Fibroblast of lung (primary cell): ENCODE measurements at regions not wholly inside any gene's neighbourhood (a gene's known extent, or its start where the extent isn't known, plus 50 kb on each side); places are given as distances from the start of the nearest gene placed in this dataset.

ENCODE experiments used
- DNase-seq, 2 donors: peaks; one replicate each; pipeline versions ENCODE4 v3.0.0 to v3.0.0-alpha.2; 2010; ENCODE audit warnings: low read depth in 2 of 2
- H2AFZ ChIP-seq: 2 replicates; pipeline ENCODE4 v1.5.1; 2012; ENCODE audit warnings: low read length, control low read depth, inconsistent platforms
- H3K27ac ChIP-seq: 2 replicates; pipeline ENCODE4 v1.5.1; 2011; ENCODE audit warnings: low read length, control low read depth; ENCODE audit not compliant: insufficient read depth
- H3K27me3 ChIP-seq: 2 replicates; pipeline ENCODE4 v1.5.1; 2011; ENCODE audit warnings: mild to moderate bottlenecking, low read length; ENCODE audit not compliant: control insufficient read depth, insufficient read depth
- H3K36me3 ChIP-seq: 2 replicates; pipeline ENCODE4 v1.5.1; 2011; ENCODE audit warnings: low read length; ENCODE audit not compliant: control insufficient read depth, insufficient read depth
- H3K4me1 ChIP-seq: 2 replicates; pipeline ENCODE4 v1.5.1; 2011; ENCODE audit warnings: low read length; ENCODE audit not compliant: control insufficient read depth, insufficient read depth; ENCODE audit errors: extremely low read depth
- H3K4me2 ChIP-seq: 2 replicates; pipeline ENCODE4 v1.5.1; 2011; ENCODE audit warnings: low read length, control low read depth; ENCODE audit not compliant: insufficient read depth; ENCODE audit errors: extremely low read depth
- H3K4me3 ChIP-seq, 4 experiments: fragments of 200-600 bp in 1 of 4; sonication (generic) in 1 of 4; replicated peaks in 1 of 4; 2 replicates each; pipeline ENCODE4 v1.5.1; 2011 to 2016; ENCODE audit warnings: low read length in 4 of 4, low read depth in 3 of 4, mild to moderate bottlenecking in 3 of 4, control low read depth in 2 of 4, inconsistent platforms in 1 of 4, mixed read lengths in 1 of 4; ENCODE audit not compliant: insufficient read depth in 1 of 4; ENCODE audit errors: control extremely low read depth in 1 of 4
- H3K79me2 ChIP-seq: 2 replicates; pipeline ENCODE4 v1.5.1; 2012; ENCODE audit warnings: mild to moderate bottlenecking, low read length, inconsistent platforms; ENCODE audit not compliant: control insufficient read depth, insufficient read depth
- H3K9ac ChIP-seq: 2 replicates; pipeline ENCODE4 v1.5.1; 2011; ENCODE audit warnings: mild to moderate bottlenecking, low read length, control low read depth; ENCODE audit not compliant: insufficient read depth
- H3K9me3 ChIP-seq: 2 replicates; pipeline ENCODE4 v1.5.1; 2012; ENCODE audit warnings: low read depth, low read length; ENCODE audit not compliant: control insufficient read depth, insufficient read depth
- H4K20me1 ChIP-seq: 2 replicates; pipeline ENCODE4 v1.5.1; 2011; ENCODE audit warnings: low read length; ENCODE audit not compliant: control insufficient read depth, insufficient read depth; ENCODE audit errors: extremely low read depth
- EZH2 ChIP-seq: IDR thresholded peaks from 2 replicates; pipeline ENCODE4 v1.5.1; 2012; ENCODE audit warnings: low read length, control low read depth, mild to moderate bottlenecking; ENCODE audit errors: missing control alignments
- TF ChIP-seq, protein P1 (sequence below), 2 donors: IDR thresholded peaks in 1 of 2; conservative IDR thresholded peaks in 1 of 2; 1 replicate in 1 of 2; 2 replicates in 1 of 2; pipeline ENCODE4 v1.5.1; 2011 to 2012; ENCODE audit warnings: low read length in 2 of 2, control low read depth in 1 of 2, inconsistent platforms in 1 of 2, low read depth in 1 of 2, mild to moderate bottlenecking in 1 of 2

DNA sequence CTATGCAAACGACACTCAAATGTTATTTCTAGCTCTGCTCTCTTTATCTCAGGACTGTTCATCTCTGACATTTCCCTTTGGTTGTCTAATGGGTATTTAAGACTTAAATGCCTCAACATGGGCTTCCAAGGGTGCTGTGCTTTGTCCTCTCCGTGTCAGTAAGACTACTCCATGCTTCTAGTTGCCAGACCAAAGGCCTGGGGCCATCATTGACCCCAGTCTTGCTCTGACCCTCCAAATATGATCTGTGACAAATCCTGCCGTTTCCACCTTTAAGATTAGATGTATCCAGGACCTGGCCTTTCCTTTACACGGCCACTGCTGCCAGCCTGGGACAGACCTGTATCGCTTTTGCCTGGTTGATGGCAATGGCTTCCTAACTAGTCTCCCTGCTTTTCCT, 126.3 kb upstream of the DYRK2 start:
- H3K9ac ChIP-seq, result no peak overlapping the region
- no peaks in the 10 kb centered on the region for H4K20me1 ChIP-seq
- H3K4me1 ChIP-seq, result no peaks in the 10 kb centered on the region
- DNase-seq, result no peak
- H3K4me2 ChIP-seq, result no peak overlapping the region
- TF ChIP-seq, protein P1, sequence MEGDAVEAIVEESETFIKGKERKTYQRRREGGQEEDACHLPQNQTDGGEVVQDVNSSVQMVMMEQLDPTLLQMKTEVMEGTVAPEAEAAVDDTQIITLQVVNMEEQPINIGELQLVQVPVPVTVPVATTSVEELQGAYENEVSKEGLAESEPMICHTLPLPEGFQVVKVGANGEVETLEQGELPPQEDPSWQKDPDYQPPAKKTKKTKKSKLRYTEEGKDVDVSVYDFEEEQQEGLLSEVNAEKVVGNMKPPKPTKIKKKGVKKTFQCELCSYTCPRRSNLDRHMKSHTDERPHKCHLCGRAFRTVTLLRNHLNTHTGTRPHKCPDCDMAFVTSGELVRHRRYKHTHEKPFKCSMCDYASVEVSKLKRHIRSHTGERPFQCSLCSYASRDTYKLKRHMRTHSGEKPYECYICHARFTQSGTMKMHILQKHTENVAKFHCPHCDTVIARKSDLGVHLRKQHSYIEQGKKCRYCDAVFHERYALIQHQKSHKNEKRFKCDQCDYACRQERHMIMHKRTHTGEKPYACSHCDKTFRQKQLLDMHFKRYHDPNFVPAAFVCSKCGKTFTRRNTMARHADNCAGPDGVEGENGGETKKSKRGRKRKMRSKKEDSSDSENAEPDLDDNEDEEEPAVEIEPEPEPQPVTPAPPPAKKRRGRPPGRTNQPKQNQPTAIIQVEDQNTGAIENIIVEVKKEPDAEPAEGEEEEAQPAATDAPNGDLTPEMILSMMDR (conservative IDR thresholded peaks at IDR 0.05 in 1 of 2, IDR thresholded peaks at IDR 0.05 in 1 of 2; ENCODE audit: low read depth in 1 of 2, low read length in 2 of 2), result no peak
- no peak for TF ChIP-seq EZH2
- no peaks in the 10 kb centered on the region for H3K9me3 ChIP-seq
- no peaks in the 10 kb centered on the region for H3K36me3 ChIP-seq
- no peaks in the 10 kb centered on the region for H3K27me3 ChIP-seq
- no peak overlapping the region for H2AFZ ChIP-seq
- no peak overlapping the region for H3K27ac ChIP-seq
- H3K4me3 ChIP-seq, result no peak overlapping the region
- H3K79me2 ChIP-seq, result no peaks in the 10 kb centered on the region

DNA sequence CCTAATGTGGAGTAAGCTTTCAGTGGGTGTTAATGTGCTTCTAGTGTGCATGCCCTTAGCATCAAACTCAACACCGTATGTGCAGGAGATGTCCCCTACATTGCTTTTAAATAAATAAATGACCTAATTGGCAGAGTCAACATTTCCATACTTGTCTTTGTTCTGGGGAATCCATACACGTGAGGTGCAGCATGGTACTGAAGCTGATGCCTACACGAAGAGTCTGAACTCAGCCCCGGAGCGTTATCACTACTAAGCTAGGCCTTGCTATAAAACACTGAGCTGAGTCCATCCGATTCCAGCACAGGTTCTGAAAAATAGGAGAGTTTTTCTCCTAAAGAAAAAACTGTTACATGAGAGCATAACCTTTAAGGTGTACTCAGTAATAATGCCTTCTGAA, 125.0 kb upstream of the DYRK2 start:
- no peak overlapping the region for H3K4me2 ChIP-seq
- no peaks in the 10 kb centered on the region for H3K9me3 ChIP-seq
- H4K20me1 ChIP-seq, result no peaks in the 10 kb centered on the region
- no peak overlapping the region for H3K27ac ChIP-seq
- H2AFZ ChIP-seq, result no peak overlapping the region
- H3K4me3 ChIP-seq, result no peak overlapping the region
- TF ChIP-seq EZH2, result no peak
- TF ChIP-seq, protein P1 (conservative IDR thresholded peaks at IDR 0.05 in 1 of 2, IDR thresholded peaks at IDR 0.05 in 1 of 2; ENCODE audit: low read depth in 1 of 2, low read length in 2 of 2), result no peak
- no peaks in the 10 kb centered on the region for H3K36me3 ChIP-seq
- no peak for DNase-seq
- H3K4me1 ChIP-seq, result no peaks in the 10 kb centered on the region
- no peaks in the 10 kb centered on the region for H3K79me2 ChIP-seq
- H3K27me3 ChIP-seq, result no peaks in the 10 kb centered on the region
- H3K9ac ChIP-seq, result no peak overlapping the region

GRCh38 chr12:67524861-67525616, 123.5 kb upstream of the DYRK2 start:
- Histone ChIP-seq H4K20me1 (no peaks in the 10 kb centered on the region), H3K4me3 (no peak overlapping the region), H3K9ac (no peak overlapping the region), H3K36me3 (no peaks in the 10 kb centered on the region), H3K79me2 (no peaks in the 10 kb centered on the region), H2AFZ (no peak overlapping the region), H3K27me3 (no peaks in the 10 kb centered on the region), H3K9me3 (no peaks in the 10 kb centered on the region), H3K4me2 (no peak overlapping the region), H3K4me1 (no peaks in the 10 kb centered on the region), H3K27ac (no peak overlapping the region)
- TF ChIP-seq, protein P1 (conservative IDR thresholded peaks at IDR 0.05 in 1 of 2, IDR thresholded peaks at IDR 0.05 in 1 of 2; ENCODE audit: low read depth in 1 of 2, low read length in 2 of 2), result no peak
- no peak for TF ChIP-seq EZH2
- DNase-seq, result no peak
